HPDE6-E6E7 (cell line): ENCODE measurements at regions not wholly inside any gene's neighbourhood (a gene's known extent, or its start where the extent isn't known, plus 50 kb on each side); places are given as distances from the start of the nearest gene placed in this dataset.
"Not testable (repeated sequence)": the region's sequence is repeated elsewhere in the genome, so short reads cannot be mapped to it uniquely, and the experiment has no call there.

Source experiments
- DNase-seq: peaks from one replicate; pipeline ENCODE4 v3.0.0; 2011; ENCODE audit warnings: missing footprints; ENCODE audit errors: extremely low spot score

DNA sequence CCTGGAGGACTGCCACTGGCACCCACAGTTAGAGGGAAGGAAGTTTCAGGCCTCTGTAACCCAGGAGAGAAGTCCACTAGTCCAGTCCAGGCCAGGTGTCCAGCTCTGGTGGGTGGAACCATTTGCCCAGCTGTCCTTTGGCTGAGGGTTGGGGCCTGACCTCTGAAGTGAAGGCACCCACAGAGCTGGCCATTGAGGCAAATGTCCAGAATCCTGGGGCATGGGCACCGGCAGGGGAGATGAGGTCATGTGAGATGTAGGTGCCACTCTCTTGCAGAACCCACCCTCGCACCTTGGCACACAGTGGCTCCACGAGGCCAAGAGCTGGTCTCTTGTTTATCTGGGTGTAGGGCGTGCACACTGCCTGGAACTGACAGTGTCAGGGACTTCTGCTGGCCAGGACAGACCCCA is 162.8 kb downstream of the SMAD6 start:
- DNase-seq: no peak

- DNase-seq: no peak
These were observed 163.9 kb downstream of the SMAD6 start for GRCh38 chr15:66865622-66866611.

DNA sequence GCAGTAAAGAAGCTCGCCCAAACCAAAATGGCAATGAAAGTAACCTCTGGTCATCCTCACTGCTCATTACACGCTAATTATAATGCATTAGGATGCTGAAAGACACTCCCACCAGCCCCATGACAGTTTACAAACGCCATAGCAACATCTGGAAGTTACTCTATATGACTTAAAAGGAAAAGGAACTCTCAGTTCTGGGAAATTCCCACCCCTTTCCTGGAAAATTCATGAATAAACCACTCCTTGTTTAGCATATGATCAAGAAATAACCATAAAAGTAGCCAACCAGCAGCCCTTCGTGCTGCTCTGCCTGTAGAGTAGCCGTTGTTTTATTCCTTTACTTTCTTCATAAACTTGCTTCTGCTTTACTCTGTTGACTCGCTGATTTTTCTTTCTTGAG is 164.6 kb downstream of the SMAD6 start:
- DNase-seq: no peak

DNA sequence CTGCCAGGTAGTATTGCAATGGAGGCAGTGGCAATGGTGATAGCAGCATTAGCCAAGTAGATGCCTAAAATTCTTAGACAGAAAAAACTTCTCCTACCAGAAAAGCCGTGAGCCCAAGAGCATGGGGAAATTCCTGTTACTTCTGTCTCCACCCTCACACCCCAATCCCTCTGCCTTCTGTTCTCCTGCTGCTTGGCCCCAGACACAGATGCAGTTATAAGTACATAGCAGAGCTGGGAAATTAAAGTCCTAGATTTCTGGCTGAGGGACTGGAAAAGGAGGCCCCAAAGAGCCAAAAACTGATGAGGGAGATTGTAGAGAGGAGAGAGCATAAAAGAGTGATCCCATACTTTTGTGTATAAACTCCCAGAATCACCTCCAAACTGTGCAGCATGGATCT is 166.9 kb downstream of the SMAD6 start:
- DNase-seq: no peak

GRCh38 chr15:66870880-66871388 is 168.9 kb downstream of the SMAD6 start:
- DNase-seq: no peak

DNA sequence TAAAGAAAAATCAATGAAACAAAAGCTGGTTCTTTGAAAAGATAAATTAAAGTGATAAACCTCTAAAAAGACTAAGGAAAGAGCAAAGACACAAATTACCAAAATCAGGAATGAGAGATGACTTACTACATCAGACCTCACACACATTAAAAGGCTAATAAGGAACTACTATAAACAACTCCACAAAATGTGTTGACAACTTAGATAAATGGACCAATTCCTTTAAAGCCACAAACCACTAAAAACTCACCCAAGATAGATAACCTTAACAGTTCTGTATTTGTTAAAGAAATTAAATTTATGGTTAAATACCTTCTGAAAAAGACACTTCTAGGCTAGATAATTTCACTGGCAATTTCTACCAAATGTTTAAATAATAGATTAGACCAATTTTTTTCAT is 170.4 kb downstream of the SMAD6 start:
- no peak for DNase-seq

DNA sequence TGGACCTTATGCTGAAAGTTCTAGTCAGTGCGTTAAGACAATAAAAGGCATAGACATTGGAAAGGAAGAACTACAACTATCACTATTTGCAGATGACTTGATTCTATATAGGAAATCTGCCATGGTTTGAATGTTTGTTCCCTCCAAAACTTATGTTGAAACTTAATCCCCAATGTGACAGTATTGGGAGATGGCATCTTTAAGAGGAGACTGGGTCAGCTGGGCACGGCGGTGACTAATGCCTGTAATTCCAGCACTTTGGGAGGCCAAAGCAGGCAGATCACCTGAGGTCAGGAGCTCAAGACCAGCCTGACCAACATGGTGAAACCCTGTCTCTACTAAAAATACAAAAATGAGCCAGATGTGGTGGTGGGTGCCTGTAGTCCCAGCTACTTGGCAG is 171.3 kb downstream of the SMAD6 start:
- DNase-seq: not testable (repeated sequence)

DNA sequence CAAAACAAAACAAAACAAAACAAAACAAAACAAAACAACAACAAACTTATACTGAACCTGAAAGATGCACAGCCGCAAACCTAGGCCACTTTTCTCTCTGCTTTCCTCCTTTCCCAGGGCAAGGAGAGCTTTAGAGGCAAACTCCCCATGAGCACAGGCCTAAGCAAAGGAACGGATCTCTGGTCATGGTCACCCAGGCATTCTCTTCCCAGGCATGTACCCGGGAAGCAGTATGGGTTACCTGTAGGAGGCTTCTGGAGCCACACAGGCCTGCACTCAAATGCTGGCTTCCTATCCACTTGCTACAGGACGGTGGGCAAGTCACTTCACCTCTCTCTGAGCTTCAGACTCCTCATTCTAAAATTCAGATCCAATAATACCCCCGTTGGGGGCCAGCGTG is 171.8 kb downstream of the SMAD6 start:
- no peak for DNase-seq

DNA sequence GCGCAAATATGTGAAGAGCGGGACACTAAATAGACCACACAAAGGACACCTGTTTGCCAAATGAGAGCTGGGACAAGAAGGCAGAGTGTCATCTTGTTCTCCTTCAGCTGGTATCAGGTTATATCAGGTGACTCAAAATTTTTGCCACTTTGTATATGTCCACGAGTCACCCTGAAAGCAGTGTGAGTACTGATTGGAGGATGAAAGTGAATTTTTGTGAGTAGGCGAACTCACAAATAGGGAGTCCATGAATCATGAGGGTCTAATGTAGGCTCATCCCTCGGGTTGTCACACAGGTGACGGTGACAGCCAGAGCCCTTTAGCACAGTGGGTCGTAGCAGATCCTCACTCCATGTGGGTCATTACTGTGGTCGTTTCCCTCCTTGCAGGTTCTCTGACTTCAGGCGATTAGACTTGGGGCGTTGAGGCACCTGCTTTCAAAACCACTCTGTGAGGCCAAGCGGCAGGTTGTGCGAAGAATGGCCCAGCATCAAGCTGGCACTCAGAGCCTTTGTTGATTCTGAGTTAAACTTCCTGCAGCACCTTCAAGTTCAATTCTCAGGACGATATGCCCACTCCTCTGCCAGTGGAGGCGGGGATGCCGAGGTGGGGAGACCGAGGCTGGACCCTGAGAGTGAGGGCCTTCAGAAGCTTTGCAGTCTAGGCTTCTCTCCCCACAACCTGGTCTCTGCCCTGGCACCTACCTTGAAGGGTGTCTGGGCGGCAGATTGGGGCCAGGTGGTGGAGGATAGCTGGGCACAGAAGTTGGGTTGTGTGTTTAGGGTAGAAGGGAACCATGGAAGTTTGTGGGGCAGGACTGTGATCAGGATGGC is 173.8 kb downstream of the SMAD6 start:
- no peak for DNase-seq

DNA sequence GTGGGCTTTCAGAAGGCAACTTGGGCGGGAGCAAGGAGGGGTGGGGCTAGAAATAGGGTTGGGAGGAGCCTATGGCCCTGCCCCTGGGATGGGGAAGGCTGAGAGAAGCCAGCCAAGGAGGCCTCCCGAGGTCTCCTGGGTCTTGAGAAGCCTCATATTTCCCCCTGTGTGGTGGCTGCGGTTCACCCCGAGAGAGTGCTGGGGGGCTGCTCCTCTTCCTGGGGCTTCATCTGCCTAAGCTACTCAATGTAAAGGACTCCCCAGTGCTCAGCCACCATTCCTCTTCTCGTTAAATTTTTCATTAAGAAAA is 174.3 kb downstream of the SMAD6 start:
- DNase-seq: no peak

DNA sequence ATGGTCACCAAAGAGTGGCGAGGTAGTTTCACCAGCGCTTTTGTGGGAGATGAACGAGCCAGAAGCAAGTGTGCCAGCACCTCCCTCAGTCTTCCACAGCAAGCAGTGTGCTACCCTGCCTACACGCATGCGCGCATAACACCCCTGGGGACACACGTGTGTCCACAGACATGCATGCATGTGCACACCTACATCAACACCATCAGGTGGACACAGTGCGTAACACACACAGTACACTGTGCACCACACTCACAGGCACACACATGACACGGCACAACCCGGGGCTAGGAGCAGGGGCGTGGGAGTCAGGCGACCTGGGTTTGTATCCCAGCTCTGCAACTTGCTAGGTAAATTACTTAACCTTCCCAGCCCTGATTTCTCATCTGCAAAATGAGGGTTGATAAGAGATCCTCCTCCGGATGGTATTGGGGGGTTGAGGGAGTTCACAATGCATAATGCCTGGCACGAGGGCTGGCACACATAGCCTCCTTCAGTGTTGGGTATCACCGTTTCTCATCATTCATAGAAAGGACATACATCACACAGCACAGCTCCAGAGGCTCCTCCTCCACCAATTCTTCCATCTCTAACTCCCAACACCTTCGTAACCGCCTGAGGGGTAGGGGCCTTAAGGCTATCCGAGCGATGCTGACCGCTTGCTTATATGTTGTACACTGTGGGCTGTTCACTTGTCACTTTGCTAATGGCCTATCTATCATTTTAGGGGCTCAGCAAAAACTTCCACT is 174.9 kb downstream of the SMAD6 start:
- no peak for DNase-seq

DNA sequence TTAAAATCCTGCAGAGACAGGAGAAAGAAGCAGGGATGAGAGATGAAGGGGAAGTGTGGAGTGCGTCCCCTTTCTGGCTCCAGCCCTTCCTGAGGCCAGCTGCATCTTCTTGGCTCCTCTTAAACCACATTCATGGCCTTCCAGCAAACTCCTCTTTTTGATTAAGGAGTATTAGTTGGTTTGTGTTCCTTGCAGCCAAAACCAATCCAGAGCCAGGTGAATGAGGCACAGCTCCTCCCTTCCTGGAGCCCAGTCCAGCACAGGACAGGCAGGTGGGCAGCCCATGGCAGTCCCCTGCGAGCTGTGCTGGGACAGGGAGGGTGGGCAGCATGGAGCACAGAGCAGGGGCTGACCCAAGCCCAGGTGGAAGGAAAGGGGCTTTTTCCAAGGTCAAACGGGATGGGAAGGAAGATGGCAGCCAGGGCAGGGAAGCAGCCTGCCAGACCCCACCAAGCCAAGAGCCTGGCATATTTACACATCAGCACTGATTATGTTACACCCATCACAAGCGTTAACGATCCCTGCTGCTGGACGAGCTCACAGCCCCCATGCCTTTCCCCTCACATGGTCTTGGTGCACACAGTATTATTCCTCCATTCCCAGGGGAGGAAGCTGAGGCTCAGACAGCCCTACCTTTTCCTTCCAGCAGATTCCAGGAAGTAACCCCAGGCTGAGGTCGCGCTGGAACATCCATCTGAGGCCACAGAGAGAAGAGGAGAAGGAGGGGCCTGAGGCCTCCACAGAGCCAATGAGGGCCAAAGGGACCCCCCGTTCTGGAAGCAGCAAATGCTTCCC is 175.6 kb downstream of the SMAD6 start:
- DNase-seq: no peak

DNA sequence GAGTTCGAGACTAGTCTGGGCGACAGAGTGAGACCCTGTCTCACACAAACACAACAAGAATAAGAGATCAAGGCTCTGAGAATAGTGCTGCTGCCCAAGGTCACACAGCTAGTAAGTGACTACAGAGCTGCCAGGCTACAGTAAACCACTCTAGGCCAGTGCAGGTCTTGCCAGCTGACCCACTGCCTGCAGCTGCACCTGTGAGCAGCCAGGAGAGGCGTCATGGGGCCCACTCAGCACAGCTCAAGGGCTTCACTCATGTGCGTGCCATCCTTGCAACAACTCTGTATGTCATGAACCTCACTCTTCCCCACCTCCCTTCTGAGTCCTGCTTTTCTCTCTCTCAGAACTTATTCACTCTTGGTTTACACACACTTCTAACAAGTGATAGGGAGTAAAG is 176.7 kb downstream of the SMAD6 start:
- DNase-seq: no peak

DNA sequence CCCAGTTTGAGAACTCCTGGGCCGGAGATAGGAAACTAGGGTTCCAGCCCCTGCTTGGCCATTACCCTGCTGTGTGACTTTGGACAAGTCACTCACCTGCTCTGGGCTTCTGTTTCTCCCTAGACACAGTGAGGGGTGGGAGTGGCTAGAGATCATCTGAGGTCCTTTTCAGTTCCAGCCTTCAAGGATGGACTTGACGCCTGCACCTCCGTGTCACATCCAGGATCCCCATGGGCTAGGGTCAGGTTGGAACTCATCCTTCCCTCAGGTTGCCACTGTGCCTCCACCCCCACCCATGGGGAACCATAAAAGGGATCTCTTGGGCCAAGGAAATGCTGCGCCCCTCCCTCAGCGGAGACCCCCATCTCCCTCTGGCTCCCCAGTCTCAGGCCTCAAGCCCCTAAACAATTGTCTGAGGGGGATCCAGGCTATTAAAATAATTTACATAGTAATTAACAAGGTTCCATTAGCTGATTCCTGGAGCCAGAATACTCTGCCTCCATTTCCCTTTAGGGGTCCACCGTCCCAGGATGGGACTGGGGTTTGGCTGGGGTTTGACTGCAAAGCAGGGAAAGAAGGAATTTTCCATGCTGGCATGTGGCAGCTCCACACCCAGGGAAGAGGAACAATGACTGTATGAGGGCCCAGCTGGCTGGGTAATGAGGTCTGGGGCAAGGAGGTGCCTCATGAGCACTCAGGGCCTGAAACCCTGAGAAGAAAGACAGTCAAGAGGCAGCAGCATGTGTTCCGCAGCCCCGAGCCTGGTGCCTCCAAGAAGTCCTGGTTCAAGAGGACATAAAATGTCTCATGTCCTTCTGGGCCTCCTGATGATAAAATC is 177.7 kb downstream of the SMAD6 start:
- DNase-seq: no peak

GRCh38 chr15:66880380-66881155 is 178.5 kb downstream of the SMAD6 start:
- no peak for DNase-seq

- DNase-seq: no peak
These were observed 179.3 kb downstream of the SMAD6 start for GRCh38 chr15:66881173-66881905.

- no peak for DNase-seq
These were observed 180.4 kb downstream of the SMAD6 start for GRCh38 chr15:66882251-66883020.
